ENCODE measurements at regions not wholly inside any gene's neighbourhood (a gene's known extent, or its start where the extent isn't known, plus 50 kb on each side); places are given as distances from the start of the nearest gene placed in this dataset.
"Not testable (repeated sequence)": the region's sequence is repeated elsewhere in the genome, so short reads cannot be mapped to it uniquely, and the experiment has no call there.

- H2BK15ac ChIP-seq (ENCODE audit: low read depth, poor library complexity, severe bottlenecking); H2BK120ac ChIP-seq (ENCODE audit: low read depth, low read length); H3K4me2 ChIP-seq (ENCODE audit: low read length, poor library complexity, severe bottlenecking); H2BK5ac ChIP-seq (ENCODE audit: low read depth, low read length, poor library complexity, severe bottlenecking); H3K4me3 ChIP-seq (ENCODE audit: insufficient read depth in 1 of 2, low read depth in 1 of 2, low read length in 2 of 2); H3K79me1 ChIP-seq (replicated peaks; ENCODE audit: low read length, poor library complexity, severe bottlenecking); H3K9ac ChIP-seq (ENCODE audit: low read length); H4K8ac ChIP-seq (ENCODE audit: low read length); DNase-seq; H2BK12ac ChIP-seq (ENCODE audit: low read length in 2 of 2); H3K27me3 ChIP-seq (ENCODE audit: control insufficient read depth in 1 of 2, insufficient read depth in 1 of 2, low read length in 2 of 2); H3K27ac ChIP-seq (ENCODE audit: low read length, poor library complexity, severe bottlenecking); H3K18ac ChIP-seq (ENCODE audit: low read depth in 1 of 2, low read length in 2 of 2); H3K14ac ChIP-seq (ENCODE audit: low read length in 2 of 2); H3K4me1 ChIP-seq (ENCODE audit: control insufficient read depth, insufficient read depth, low read depth, low read length); H4K91ac ChIP-seq (ENCODE audit: low read length); H3K23ac ChIP-seq (ENCODE audit: low read length in 2 of 2); H2AK5ac ChIP-seq (ENCODE audit: low read length, severe bottlenecking); H3K36me3 ChIP-seq (ENCODE audit: control insufficient read depth in 1 of 2, insufficient read depth in 2 of 2, low read depth in 1 of 2, low read length in 2 of 2); H3K4ac ChIP-seq (ENCODE audit: low read depth in 1 of 2, low read length in 2 of 2); H2AFZ ChIP-seq (ENCODE audit: low read depth, low read length): not testable (repeated sequence)
- WGBS: 100% methylated on average over 1 of the region's 1 CpG
- H3K9me3 ChIP-seq (ENCODE audit: control insufficient read depth, low read length): peaks cover 23% of the 10 kb centered on the region
Measured at GRCh38 chr4:173718504-173718903, 188.5 kb upstream of the HAND2 start.

- Histone ChIP-seq H3K4me3 (ENCODE audit: insufficient read depth in 1 of 2, low read depth in 1 of 2, low read length in 2 of 2) (no peak overlapping the region), H3K4ac (ENCODE audit: low read depth in 1 of 2, low read length in 2 of 2) (no peak overlapping the region), H4K8ac (ENCODE audit: low read length) (no peak overlapping the region), H3K79me1 (replicated peaks; ENCODE audit: low read length, poor library complexity, severe bottlenecking) (no peaks in the 10 kb centered on the region), H3K36me3 (ENCODE audit: control insufficient read depth in 1 of 2, insufficient read depth in 2 of 2, low read depth in 1 of 2, low read length in 2 of 2) (no peaks in the 10 kb centered on the region), H3K23ac (ENCODE audit: low read length in 2 of 2) (no peak overlapping the region), H3K9ac (ENCODE audit: low read length) (no peak overlapping the region), H3K27me3 (ENCODE audit: control insufficient read depth in 1 of 2, insufficient read depth in 1 of 2, low read length in 2 of 2) (no peaks in the 10 kb centered on the region), H2AK5ac (ENCODE audit: low read length, severe bottlenecking) (no peak overlapping the region), H2BK5ac (ENCODE audit: low read depth, low read length, poor library complexity, severe bottlenecking) (no peak overlapping the region), H4K91ac (ENCODE audit: low read length) (no peak overlapping the region), H3K9me3 (ENCODE audit: control insufficient read depth, low read length) (peaks cover 23% of the 10 kb centered on the region), H3K4me1 (ENCODE audit: control insufficient read depth, insufficient read depth, low read depth, low read length) (no peaks in the 10 kb centered on the region), H2BK120ac (ENCODE audit: low read depth, low read length) (no peak overlapping the region), H2AFZ (ENCODE audit: low read depth, low read length) (no peak overlapping the region), H3K14ac (ENCODE audit: low read length in 2 of 2) (no peak overlapping the region), H3K4me2 (ENCODE audit: low read length, poor library complexity, severe bottlenecking) (no peak overlapping the region), H3K27ac (ENCODE audit: low read length, poor library complexity, severe bottlenecking) (no peak overlapping the region), H2BK15ac (ENCODE audit: low read depth, poor library complexity, severe bottlenecking) (no peak overlapping the region), H2BK12ac (ENCODE audit: low read length in 2 of 2) (no peak overlapping the region), H3K18ac (ENCODE audit: low read depth in 1 of 2, low read length in 2 of 2) (no peak overlapping the region)
- 81% methylated on average over 6 of the region's 10 CpGs for WGBS
- DNase-seq: no peak
Measured at GRCh38 chr4:173717581-173717980, 187.6 kb upstream of the HAND2 start.

- Histone ChIP-seq H3K9me3 (ENCODE audit: control insufficient read depth, low read length) (peaks cover 16% of the 10 kb centered on the region), H2BK5ac (ENCODE audit: low read depth, low read length, poor library complexity, severe bottlenecking) (no peak overlapping the region), H2BK120ac (ENCODE audit: low read depth, low read length) (no peak overlapping the region), H4K91ac (ENCODE audit: low read length) (no peak overlapping the region), H2AFZ (ENCODE audit: low read depth, low read length) (no peak overlapping the region), H3K4me3 (ENCODE audit: insufficient read depth in 1 of 2, low read depth in 1 of 2, low read length in 2 of 2) (no peak overlapping the region), H3K27ac (ENCODE audit: low read length, poor library complexity, severe bottlenecking) (no peak overlapping the region), H3K14ac (ENCODE audit: low read length in 2 of 2) (no peak overlapping the region), H3K4me1 (ENCODE audit: control insufficient read depth, insufficient read depth, low read depth, low read length) (no peaks in the 10 kb centered on the region), H4K8ac (ENCODE audit: low read length) (no peak overlapping the region), H3K4me2 (ENCODE audit: low read length, poor library complexity, severe bottlenecking) (no peak overlapping the region), H3K4ac (ENCODE audit: low read depth in 1 of 2, low read length in 2 of 2) (no peak overlapping the region), H3K27me3 (ENCODE audit: control insufficient read depth in 1 of 2, insufficient read depth in 1 of 2, low read length in 2 of 2) (no peaks in the 10 kb centered on the region), H2BK15ac (ENCODE audit: low read depth, poor library complexity, severe bottlenecking) (no peak overlapping the region), H2BK12ac (ENCODE audit: low read length in 2 of 2) (no peak overlapping the region), H2AK5ac (ENCODE audit: low read length, severe bottlenecking) (no peak overlapping the region), H3K9ac (ENCODE audit: low read length) (no peak overlapping the region), H3K79me1 (replicated peaks; ENCODE audit: low read length, poor library complexity, severe bottlenecking) (no peaks in the 10 kb centered on the region), H3K18ac (ENCODE audit: low read depth in 1 of 2, low read length in 2 of 2) (no peak overlapping the region), H3K23ac (ENCODE audit: low read length in 2 of 2) (no peak overlapping the region), H3K36me3 (ENCODE audit: control insufficient read depth in 1 of 2, insufficient read depth in 2 of 2, low read depth in 1 of 2, low read length in 2 of 2) (no peaks in the 10 kb centered on the region)
- DNase-seq: no peak
- 93% methylated on average over 4 of the region's 5 CpGs for WGBS
Measured at GRCh38 chr4:173714456-173714855, 184.4 kb upstream of the HAND2 start.

- Histone ChIP-seq H3K9me3 (ENCODE audit: control insufficient read depth, low read length) (peaks cover 2% of the 10 kb centered on the region), H2AFZ (ENCODE audit: low read depth, low read length) (no peak overlapping the region), H2AK5ac (ENCODE audit: low read length, severe bottlenecking) (no peak overlapping the region), H3K4ac (ENCODE audit: low read depth in 1 of 2, low read length in 2 of 2) (no peak overlapping the region), H3K4me1 (ENCODE audit: control insufficient read depth, insufficient read depth, low read depth, low read length) (no peaks in the 10 kb centered on the region), H3K9ac (ENCODE audit: low read length) (no peak overlapping the region), H3K14ac (ENCODE audit: low read length in 2 of 2) (no peak overlapping the region), H3K27me3 (ENCODE audit: control insufficient read depth in 1 of 2, insufficient read depth in 1 of 2, low read length in 2 of 2) (no peaks in the 10 kb centered on the region), H3K23ac (ENCODE audit: low read length in 2 of 2) (no peak overlapping the region), H4K8ac (ENCODE audit: low read length) (no peak overlapping the region), H4K91ac (ENCODE audit: low read length) (no peak overlapping the region), H3K18ac (ENCODE audit: low read depth in 1 of 2, low read length in 2 of 2) (no peak overlapping the region), H2BK12ac (ENCODE audit: low read length in 2 of 2) (no peak overlapping the region), H3K4me3 (ENCODE audit: insufficient read depth in 1 of 2, low read depth in 1 of 2, low read length in 2 of 2) (no peak overlapping the region), H2BK15ac (ENCODE audit: low read depth, poor library complexity, severe bottlenecking) (no peak overlapping the region), H3K79me1 (replicated peaks; ENCODE audit: low read length, poor library complexity, severe bottlenecking) (no peaks in the 10 kb centered on the region), H3K4me2 (ENCODE audit: low read length, poor library complexity, severe bottlenecking) (no peak overlapping the region), H2BK120ac (ENCODE audit: low read depth, low read length) (no peak overlapping the region), H2BK5ac (ENCODE audit: low read depth, low read length, poor library complexity, severe bottlenecking) (no peak overlapping the region), H3K36me3 (ENCODE audit: control insufficient read depth in 1 of 2, insufficient read depth in 2 of 2, low read depth in 1 of 2, low read length in 2 of 2) (no peaks in the 10 kb centered on the region), H3K27ac (ENCODE audit: low read length, poor library complexity, severe bottlenecking) (no peak overlapping the region)
- no peak for DNase-seq
- WGBS: 73% methylated on average over 3 of the region's 5 CpGs
Measured at GRCh38 chr4:173713026-173713425, 183.0 kb upstream of the HAND2 start.

All from mesenchymal stem cell (in vitro differentiated cells and primary cell).